Mucosa of descending colon (tissue), 3 donors: ENCODE measurements at regions not wholly inside any gene's neighbourhood (a gene's known extent, or its start where the extent isn't known, plus 50 kb on each side); places are given as distances from the start of the nearest gene placed in this dataset.

ENCODE experiments used
- ATAC-seq: fragments of 200-7000 bp; cut with Tn5 transposase; one replicate; pipeline ENCODE4 v1.9.1; 2020; ENCODE audit warnings: mild to moderate bottlenecking, moderate library complexity
- DNase-seq, 3 donors: peaks; one replicate each; pipeline ENCODE4 v3.0.0-alpha.2; 2020
- H3K36me3 ChIP-seq: fragments of 200-600 bp; one replicate; pipeline ENCODE4 v1.8.0; 2021; ENCODE audit warnings: low read depth, mild to moderate bottlenecking
- H3K4me1 ChIP-seq: fragments of 200-600 bp; one replicate; pipeline ENCODE4 v1.8.0; 2021; ENCODE audit warnings: low read depth, mild to moderate bottlenecking
- H3K4me3 ChIP-seq: fragments of 200-600 bp; one replicate; pipeline ENCODE4 v1.8.0; 2021; ENCODE audit warnings: mild to moderate bottlenecking
- H3K9me3 ChIP-seq: fragments of 200-600 bp; one replicate; pipeline ENCODE4 v1.8.0; 2021; ENCODE audit warnings: mild to moderate bottlenecking
- CTCF ChIP-seq: fragments of 200-600 bp; IDR thresholded peaks from one replicate; pipeline ENCODE4 v1.8.0; 2022; ENCODE audit warnings: antibody characterized with exemption, mild to moderate bottlenecking
- intact Hi-C, 2 donors: fragments of 100-400 bp; cut with DNase I in 1 of 2; cut with micrococcal nuclease in 1 of 2; formaldehyde crosslinking; loops; one replicate each; pipeline versions ENCODE4 v1.11.0 to v1.11.1; 2022; cut with DNase I, micrococcal nuclease
- donor health status: DM: no; HTN: no; CAD: no; lungs with moderate emphysema.
- donor health status: DM: no; HTN: no; CAD: no.
- donor health status: DM: no; HTN: yes; CAD: no.

GRCh38 chr4:124386163-124386562, 326.4 kb downstream of the ANKRD50 start:
- H3K9me3 ChIP-seq: no peaks in the 10 kb centered on the region
- ATAC-seq: no peak
- H3K4me3 ChIP-seq: no peak overlapping the region
- no peak for TF ChIP-seq CTCF
- intact Hi-C loops: no loop called here
- H3K4me1 ChIP-seq: no peaks in the 10 kb centered on the region
- no peak for DNase-seq
- H3K36me3 ChIP-seq: no peaks in the 10 kb centered on the region

- DNase-seq (no peak), ATAC-seq (no peak)
- H3K4me3 ChIP-seq: no peak overlapping the region
- TF ChIP-seq CTCF: no peak
- H3K36me3 ChIP-seq: no peaks in the 10 kb centered on the region
- H3K4me1 ChIP-seq: no peaks in the 10 kb centered on the region
- intact Hi-C loops: no loop called here
- H3K9me3 ChIP-seq: no peaks in the 10 kb centered on the region
These were observed 325.9 kb downstream of the ANKRD50 start for GRCh38 chr4:124386648-124387047.

- H3K9me3 ChIP-seq: no peaks in the 10 kb centered on the region
- H3K4me1 ChIP-seq: no peaks in the 10 kb centered on the region
- H3K36me3 ChIP-seq: no peaks in the 10 kb centered on the region
- intact Hi-C loops: no loop called here
- DNase-seq (no peak), ATAC-seq (no peak)
- no peak overlapping the region for H3K4me3 ChIP-seq
- no peak for TF ChIP-seq CTCF
These were observed 322.9 kb downstream of the ANKRD50 start for GRCh38 chr4:124389591-124389990.

- intact Hi-C loops: no loop called here
- TF ChIP-seq CTCF: no peak
- no peaks in the 10 kb centered on the region for H3K36me3 ChIP-seq
- DNase-seq: no peak
- H3K4me1 ChIP-seq: no peaks in the 10 kb centered on the region
- H3K4me3 ChIP-seq: no peak overlapping the region
- H3K9me3 ChIP-seq: no peaks in the 10 kb centered on the region
- ATAC-seq: no peak
These were observed 321.7 kb downstream of the ANKRD50 start for GRCh38 chr4:124390861-124391260.

GRCh38 chr4:124396333-124396732, 316.2 kb downstream of the ANKRD50 start:
- no peaks in the 10 kb centered on the region for H3K36me3 ChIP-seq
- no peak for ATAC-seq
- no peak for DNase-seq
- H3K9me3 ChIP-seq: no peaks in the 10 kb centered on the region
- no peak for TF ChIP-seq CTCF
- no peak overlapping the region for H3K4me3 ChIP-seq
- no peaks in the 10 kb centered on the region for H3K4me1 ChIP-seq
- intact Hi-C loops: no loop called here

GRCh38 chr4:124401606-124402005, 310.9 kb downstream of the ANKRD50 start:
- no peaks in the 10 kb centered on the region for H3K36me3 ChIP-seq
- H3K4me1 ChIP-seq: no peaks in the 10 kb centered on the region
- no peak for TF ChIP-seq CTCF
- DNase-seq (no peak), ATAC-seq (no peak)
- no peak overlapping the region for H3K4me3 ChIP-seq
- intact Hi-C loops: no loop called here
- H3K9me3 ChIP-seq: no peaks in the 10 kb centered on the region
